Astrocyte of the cerebellum (primary cell): ENCODE measurements at regions not wholly inside any gene's neighbourhood (a gene's known extent, or its start where the extent isn't known, plus 50 kb on each side); places are given as distances from the start of the nearest gene placed in this dataset.
"Not testable (repeated sequence)": the region's sequence is repeated elsewhere in the genome, so short reads cannot be mapped to it uniquely, and the experiment has no call there.

Experiments
- DNase-seq: peaks from one replicate; pipeline ENCODE4 v3.0.0-alpha.2; 2011; ENCODE audit warnings: low read depth
- H3K4me3 ChIP-seq: 2 replicates; pipeline ENCODE4 v1.5.1; 2011; ENCODE audit warnings: mild to moderate bottlenecking, low read depth, low read length, moderate library complexity
- CTCF ChIP-seq: IDR thresholded peaks from 2 replicates; pipeline ENCODE4 v1.5.1; 2012; ENCODE audit warnings: low read length, low read depth, moderate library complexity, mild to moderate bottlenecking; ENCODE audit errors: missing control alignments
- in situ Hi-C: cut with HindIII; loops from 2 replicates; pipeline ENCODE4 v1.10.0; 2017; ENCODE audit warnings: low sequenced_read_pairs

- no peak for TF ChIP-seq CTCF
- in situ Hi-C loops, result no loop called here
- no peak for DNase-seq
- no peak overlapping the region for H3K4me3 ChIP-seq
These were observed 294.7 kb downstream of the OXSM start for GRCh38 chr3:26084629-26085028.

- no peak for DNase-seq
- in situ Hi-C loops, result no loop called here
These were observed 297.9 kb downstream of the OXSM start for GRCh38 chr3:26087751-26088150.

GRCh38 chr3:26089249-26089648 is 299.4 kb downstream of the OXSM start:
- in situ Hi-C loops, result no loop called here
- no peak for TF ChIP-seq CTCF
- no peak for DNase-seq
- no peak overlapping the region for H3K4me3 ChIP-seq

More at GRCh38 chr3:26087751-26088150, 297.9 kb downstream of the OXSM start:
- no peak overlapping the region for H3K4me3 ChIP-seq
- no peak for TF ChIP-seq CTCF

GRCh38 chr3:26090589-26090988 is 300.7 kb downstream of the OXSM start:
- in situ Hi-C loops, result no loop called here
- no peak for TF ChIP-seq CTCF
- DNase-seq, result no peak
- no peak overlapping the region for H3K4me3 ChIP-seq

GRCh38 chr3:26091096-26091495 is 301.2 kb downstream of the OXSM start:
- H3K4me3 ChIP-seq, result no peak overlapping the region
- no peak for DNase-seq
- TF ChIP-seq CTCF, result no peak
- in situ Hi-C loops, result no loop called here

- in situ Hi-C loops, result no loop called here
- TF ChIP-seq CTCF, result no peak
- no peak overlapping the region for H3K4me3 ChIP-seq
- DNase-seq, result no peak
These were observed 301.7 kb downstream of the OXSM start for GRCh38 chr3:26091626-26092025.

GRCh38 chr3:26097111-26097510 is 307.2 kb downstream of the OXSM start:
- in situ Hi-C loops, DNase-seq, H3K4me3 ChIP-seq: not testable (repeated sequence)
